ENCODE measurements at regions not wholly inside any gene's neighbourhood (a gene's known extent, or its start where the extent isn't known, plus 50 kb on each side); places are given as distances from the start of the nearest gene placed in this dataset.
A peak's percentile ranks its signal among the peaks of the same experiment; 100 is the strongest.
"Not testable (repeated sequence)": the region's sequence is repeated elsewhere in the genome, so short reads cannot be mapped to it uniquely, and the experiment has no call there.

- no peak for DNase-seq
Measured at GRCh38 chr2:121063471-121063870, 221.5 kb downstream of the TFCP2L1 start.

- no peak for DNase-seq
Measured at GRCh38 chr2:121064186-121064585, 220.8 kb downstream of the TFCP2L1 start.

- no peak for DNase-seq
Measured at GRCh38 chr2:121065239-121065638, 219.8 kb downstream of the TFCP2L1 start.

GRCh38 chr2:121066526-121066925 lies 218.5 kb downstream of the TFCP2L1 start:
- no peak for DNase-seq

- no peak for DNase-seq
Measured at GRCh38 chr2:121068851-121069250, 216.2 kb downstream of the TFCP2L1 start.

- no peak for DNase-seq
Measured at GRCh38 chr2:121069434-121069969, 215.5 kb downstream of the TFCP2L1 start.

GRCh38 chr2:121070061-121070460 lies 214.9 kb downstream of the TFCP2L1 start:
- DNase-seq, result not testable (repeated sequence)

- peak in 1 of 2 experiments; percentile 16 for DNase-seq
Measured at GRCh38 chr2:121071034-121071504, 213.9 kb downstream of the TFCP2L1 start.

- DNase-seq, result no peak
Measured at GRCh38 chr2:121072784-121073183, 212.2 kb downstream of the TFCP2L1 start.

- no peak for DNase-seq
Measured at GRCh38 chr2:121073320-121074210, 211.4 kb downstream of the TFCP2L1 start.

- no peak for DNase-seq
Measured at GRCh38 chr2:121074293-121074932, 210.6 kb downstream of the TFCP2L1 start.

- DNase-seq, result no peak
Measured at GRCh38 chr2:121075006-121075551, 209.9 kb downstream of the TFCP2L1 start.

- no peak for DNase-seq
Measured at GRCh38 chr2:121075641-121076497, 209.1 kb downstream of the TFCP2L1 start.

- no peak for DNase-seq
Measured at GRCh38 chr2:121076498-121076820, 208.5 kb downstream of the TFCP2L1 start.

- DNase-seq, result peak; percentile 11 to 45
Measured at GRCh38 chr2:121076885-121077549, 208.0 kb downstream of the TFCP2L1 start.

GRCh38 chr2:121078899-121079298 lies 206.1 kb downstream of the TFCP2L1 start:
- no peak for DNase-seq

- peak; percentile 17 to 21 for DNase-seq
Measured at GRCh38 chr2:121080013-121080772, 204.8 kb downstream of the TFCP2L1 start.

GRCh38 chr2:121081701-121082100 lies 203.3 kb downstream of the TFCP2L1 start:
- DNase-seq, result no peak

GRCh38 chr2:121082191-121082590 lies 202.8 kb downstream of the TFCP2L1 start:
- DNase-seq, result no peak

GRCh38 chr2:121084130-121084680 lies 200.8 kb downstream of the TFCP2L1 start:
- no peak for DNase-seq

- DNase-seq, result no peak
Measured at GRCh38 chr2:121085801-121086200, 199.2 kb downstream of the TFCP2L1 start.

Measured in AML-193 (cell line).